SU-DHL-6 (cell line): ENCODE measurements at regions not wholly inside any gene's neighbourhood (a gene's known extent, or its start where the extent isn't known, plus 50 kb on each side); places are given as distances from the start of the nearest gene placed in this dataset.

ENCODE experiments used
- H2AFZ ChIP-seq: fragments of 200-600 bp; sonication (generic); 2 replicates; pipeline ENCODE4 v1.6.1; 2014; ENCODE audit warnings: low read depth, mild to moderate bottlenecking, moderate library complexity, mixed read lengths, antibody characterized with exemption, low read length; ENCODE audit not compliant: severe bottlenecking
- H3F3A ChIP-seq: fragments of 200-600 bp; shearing (Covaris generic); 2 replicates; pipeline ENCODE4 v1.6.0; 2016; ENCODE audit warnings: antibody characterized with exemption, mild to moderate bottlenecking; ENCODE audit not compliant: insufficient read depth
- H3K27ac ChIP-seq: fragments of 200-600 bp; sonication (generic); 2 replicates; pipeline ENCODE4 v1.5.1; 2016; ENCODE audit warnings: low read depth, mild to moderate bottlenecking, low read length, moderate library complexity, mixed read lengths
- H3K27me3 ChIP-seq: fragments of 200-600 bp; sonication (generic), shearing (Covaris generic); 2 replicates; pipeline ENCODE4 v1.6.0; 2014; ENCODE audit warnings: mild to moderate bottlenecking, low read length
- H3K36me3 ChIP-seq: fragments of 200-600 bp; sonication (generic); 2 replicates; pipeline ENCODE4 v1.6.1; 2014; ENCODE audit warnings: mild to moderate bottlenecking, low read length, mixed read lengths
- H3K4me2 ChIP-seq: fragments of 300-600, 200-600 bp; shearing (Covaris generic), sonication (generic); 2 replicates; pipeline ENCODE4 v1.6.0; 2014; ENCODE audit warnings: low read length, low read depth, mild to moderate bottlenecking; ENCODE audit not compliant: poor library complexity, severe bottlenecking
- H3K4me3 ChIP-seq: fragments of 200-600 bp; sonication (generic); 2 replicates; pipeline ENCODE4 v1.5.1; 2014; ENCODE audit warnings: antibody characterized with exemption, low read length, mild to moderate bottlenecking, mixed read lengths; ENCODE audit not compliant: insufficient read depth, poor library complexity, severe bottlenecking
- H3K79me2 ChIP-seq: fragments of 200-600 bp; sonication (generic); 2 replicates; pipeline ENCODE4 v1.6.1; 2014; ENCODE audit warnings: mild to moderate bottlenecking, low read length, moderate library complexity; ENCODE audit not compliant: insufficient read depth
- H3K9ac ChIP-seq: fragments of 200-600 bp; sonication (generic); 2 replicates; pipeline ENCODE4 v1.7.0; 2014; ENCODE audit warnings: mild to moderate bottlenecking, low read length
- H3K9me2 ChIP-seq: fragments of 200-600 bp; sonication (generic); replicated peaks from 2 replicates; pipeline ENCODE4 v1.6.1; 2014; ENCODE audit warnings: low read length; ENCODE audit not compliant: insufficient read depth
- H3K9me3 ChIP-seq: fragments of 200-600 bp; sonication (generic); 2 replicates; pipeline ENCODE4 v1.6.1; 2014; ENCODE audit warnings: low read length, mixed read lengths; ENCODE audit not compliant: insufficient read depth
- H4K20me1 ChIP-seq: fragments of 200-600 bp; sonication (generic); 2 replicates; pipeline ENCODE4 v1.6.1; 2014; ENCODE audit warnings: low read depth, mild to moderate bottlenecking, antibody characterized with exemption, low read length, moderate library complexity, mixed read lengths
- EZH2phosphoT487 ChIP-seq: fragments of 200-600 bp; sonication (generic), shearing (Covaris generic); conservative IDR thresholded peaks from 2 replicates; pipeline ENCODE4 v1.6.1; 2018; ENCODE audit warnings: mild to moderate bottlenecking, antibody characterized with exemption, low read length, moderate library complexity, mixed read lengths
- TF ChIP-seq, protein P1 (sequence below): fragments of 200-600 bp; sonication (generic); IDR thresholded peaks from one replicate; pipeline ENCODE4 v1.5.1; 2017; ENCODE audit warnings: antibody characterized with exemption, mild to moderate bottlenecking, low read length, moderate library complexity; ENCODE audit not compliant: insufficient read depth, poor library complexity, severe bottlenecking

- Histone ChIP-seq H4K20me1 (no peaks in the 10 kb centered on the region), H3K9me2 (no peaks in the 10 kb centered on the region), H3K4me3 (no peak overlapping the region), H2AFZ (no peak overlapping the region), H3F3A (no peaks in the 10 kb centered on the region), H3K27me3 (no peaks in the 10 kb centered on the region), H3K9ac (no peak overlapping the region), H3K9me3 (no peaks in the 10 kb centered on the region), H3K79me2 (no peaks in the 10 kb centered on the region), H3K27ac (no peak overlapping the region), H3K36me3 (no peaks in the 10 kb centered on the region), H3K4me2 (no peak overlapping the region)
- TF ChIP-seq, protein P1, sequence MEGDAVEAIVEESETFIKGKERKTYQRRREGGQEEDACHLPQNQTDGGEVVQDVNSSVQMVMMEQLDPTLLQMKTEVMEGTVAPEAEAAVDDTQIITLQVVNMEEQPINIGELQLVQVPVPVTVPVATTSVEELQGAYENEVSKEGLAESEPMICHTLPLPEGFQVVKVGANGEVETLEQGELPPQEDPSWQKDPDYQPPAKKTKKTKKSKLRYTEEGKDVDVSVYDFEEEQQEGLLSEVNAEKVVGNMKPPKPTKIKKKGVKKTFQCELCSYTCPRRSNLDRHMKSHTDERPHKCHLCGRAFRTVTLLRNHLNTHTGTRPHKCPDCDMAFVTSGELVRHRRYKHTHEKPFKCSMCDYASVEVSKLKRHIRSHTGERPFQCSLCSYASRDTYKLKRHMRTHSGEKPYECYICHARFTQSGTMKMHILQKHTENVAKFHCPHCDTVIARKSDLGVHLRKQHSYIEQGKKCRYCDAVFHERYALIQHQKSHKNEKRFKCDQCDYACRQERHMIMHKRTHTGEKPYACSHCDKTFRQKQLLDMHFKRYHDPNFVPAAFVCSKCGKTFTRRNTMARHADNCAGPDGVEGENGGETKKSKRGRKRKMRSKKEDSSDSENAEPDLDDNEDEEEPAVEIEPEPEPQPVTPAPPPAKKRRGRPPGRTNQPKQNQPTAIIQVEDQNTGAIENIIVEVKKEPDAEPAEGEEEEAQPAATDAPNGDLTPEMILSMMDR = no peak
- no peak for TF ChIP-seq EZH2phosphoT487
Measured at GRCh38 chr6:27674882-27675281, 202.0 kb upstream of the ZNF184 start.

DNA sequence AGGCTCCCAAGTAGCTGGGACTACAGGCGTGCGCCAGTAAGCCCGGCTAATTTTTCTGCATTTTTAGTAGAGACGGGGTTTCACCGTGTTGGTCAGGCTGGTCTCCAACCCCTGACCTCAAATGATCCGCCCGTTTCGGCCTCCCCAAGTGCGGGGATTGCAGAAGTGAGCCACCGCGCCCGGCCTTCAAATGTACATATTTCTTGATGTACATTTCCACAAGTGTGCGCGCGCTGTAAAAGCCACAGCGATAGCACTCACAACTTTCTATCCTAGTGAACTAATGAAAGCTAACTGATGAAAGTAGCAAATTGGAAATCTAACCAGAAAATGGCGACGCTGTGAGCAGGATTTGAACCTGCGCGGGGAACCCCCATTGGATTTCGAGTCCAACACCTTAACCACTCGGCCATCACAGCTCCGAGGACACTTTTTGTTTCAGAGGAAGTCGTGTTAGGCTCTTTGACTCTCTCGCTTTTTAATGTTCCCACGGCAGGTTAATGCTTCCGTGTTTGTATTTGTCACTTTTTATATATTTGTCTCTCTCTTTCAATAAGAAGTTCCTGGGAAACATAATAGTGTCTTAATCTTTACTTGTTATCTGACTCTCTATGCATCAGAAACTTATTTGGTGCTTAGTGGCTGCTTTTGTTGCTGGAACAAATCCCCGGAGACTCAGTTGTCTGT lies 199.4 kb upstream of the ZNF184 start:
- H2AFZ ChIP-seq = no peak overlapping the region
- H3K9ac ChIP-seq = no peak overlapping the region

GRCh38 chr6:27669624-27670301 lies 196.9 kb upstream of the ZNF184 start:
- H3K27me3 ChIP-seq = no peaks in the 10 kb centered on the region
- H3K36me3 ChIP-seq = no peaks in the 10 kb centered on the region
- peak overlapping the region; percentile 49 for H3K4me2 ChIP-seq
- H2AFZ ChIP-seq = no peak overlapping the region
- no peak overlapping the region for H3K4me3 ChIP-seq
- H3K9me3 ChIP-seq = no peaks in the 10 kb centered on the region
- H3K79me2 ChIP-seq = no peaks in the 10 kb centered on the region
- no peaks in the 10 kb centered on the region for H3K9me2 ChIP-seq
- H3K9ac ChIP-seq = no peak overlapping the region
- H4K20me1 ChIP-seq = no peaks in the 10 kb centered on the region
- H3K27ac ChIP-seq = no peak overlapping the region
- H3F3A ChIP-seq = no peaks in the 10 kb centered on the region
- TF ChIP-seq, protein P1 = no peak
- TF ChIP-seq EZH2phosphoT487 = no peak

More for the DNA sequence above, 199.4 kb upstream of the ZNF184 start:
- H3K79me2 ChIP-seq = no peaks in the 10 kb centered on the region
- no peaks in the 10 kb centered on the region for H3K9me2 ChIP-seq
- no peaks in the 10 kb centered on the region for H3K36me3 ChIP-seq
- H3F3A ChIP-seq = no peaks in the 10 kb centered on the region
- no peaks in the 10 kb centered on the region for H3K9me3 ChIP-seq
- no peaks in the 10 kb centered on the region for H4K20me1 ChIP-seq
- H3K27me3 ChIP-seq = no peaks in the 10 kb centered on the region
- H3K4me3 ChIP-seq = no peak overlapping the region
- TF ChIP-seq, protein P1 = no peak
- TF ChIP-seq EZH2phosphoT487 = no peak
- H3K4me2 ChIP-seq = no peak overlapping the region
- H3K27ac ChIP-seq = no peak overlapping the region
